ENCODE measurements at regions not wholly inside any gene's neighbourhood (a gene's known extent, or its start where the extent isn't known, plus 50 kb on each side); places are given as distances from the start of the nearest gene placed in this dataset.
"Not testable (repeated sequence)": the region's sequence is repeated elsewhere in the genome, so short reads cannot be mapped to it uniquely, and the experiment has no call there.

DNA sequence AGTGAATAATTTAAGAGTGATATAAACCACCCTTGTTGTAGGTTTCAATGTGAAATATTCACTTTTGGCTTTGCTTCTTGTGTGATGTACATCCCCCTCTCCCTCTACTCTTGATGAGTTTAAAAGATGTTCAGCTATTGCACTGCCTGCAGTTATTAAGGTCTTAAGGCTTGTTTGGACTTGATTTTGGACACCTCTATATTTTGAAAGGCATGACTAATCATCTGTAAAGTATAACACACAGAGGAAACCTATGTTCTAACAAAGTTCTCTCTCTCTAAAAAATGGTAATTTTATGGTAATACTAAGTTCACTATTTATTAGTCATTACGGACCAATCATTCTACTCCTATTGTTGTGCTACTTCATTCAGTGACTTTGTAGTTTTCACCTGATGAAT lies 1719.9 kb downstream of the GRIK2 start:
- DNase-seq = no peak

DNA sequence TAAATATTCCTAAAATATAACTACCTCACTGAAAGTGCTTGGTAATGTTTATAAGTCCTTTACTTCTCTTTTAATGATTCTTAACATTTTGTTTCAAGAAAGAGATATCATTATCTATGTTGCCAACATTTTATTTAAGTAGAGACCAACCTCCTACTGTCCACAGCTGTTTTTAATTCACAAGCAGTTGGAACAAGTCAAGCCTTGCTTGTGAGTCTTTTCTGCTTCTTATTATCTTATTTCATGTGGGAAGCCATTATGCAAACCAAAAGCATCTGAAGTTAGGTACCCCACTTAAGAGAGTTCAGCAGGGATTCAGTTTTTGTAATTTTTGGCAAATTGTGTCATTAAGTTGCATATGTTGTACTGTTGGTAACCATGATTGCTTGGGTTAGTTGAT lies 1714.5 kb downstream of the GRIK2 start:
- DNase-seq = no peak

DNA sequence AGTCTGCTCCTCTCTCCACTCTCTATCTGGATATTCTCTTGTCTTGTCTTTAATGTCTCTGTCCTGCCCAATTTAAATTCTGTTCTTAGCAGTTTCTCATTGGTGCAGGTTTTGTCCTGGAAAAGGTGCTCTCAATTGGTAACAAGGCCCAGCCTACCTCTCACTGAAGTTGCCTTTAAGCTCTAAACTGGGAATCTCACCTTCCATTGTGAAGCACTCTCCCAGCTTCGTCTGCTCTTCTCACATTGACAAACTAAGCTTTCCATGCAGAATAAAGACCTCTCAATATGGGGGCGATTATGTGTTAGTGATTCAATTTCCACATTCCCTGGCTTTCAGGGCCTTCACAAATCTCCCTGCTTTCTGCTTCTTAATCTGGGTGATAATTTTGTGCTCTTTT lies 1712.2 kb downstream of the GRIK2 start:
- DNase-seq = no peak

DNA sequence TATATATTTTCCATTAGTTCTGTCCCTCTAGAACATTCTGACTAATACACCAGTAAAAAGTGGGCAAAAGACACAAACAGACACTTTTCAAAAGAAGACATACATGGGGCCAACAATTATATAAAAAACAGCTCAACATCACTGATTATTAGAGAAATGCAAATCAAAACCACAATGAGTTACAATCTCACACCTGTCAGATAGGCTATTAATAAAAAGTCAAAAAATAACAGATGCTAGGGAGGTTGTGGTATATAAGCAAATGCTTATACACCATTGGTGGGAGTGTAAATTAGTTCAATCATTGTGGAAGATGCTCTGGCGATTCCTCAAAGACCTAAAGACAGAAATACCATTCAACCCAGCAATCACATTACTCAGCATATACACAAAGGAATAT lies 1707.8 kb downstream of the GRIK2 start:
- DNase-seq = no peak

DNA sequence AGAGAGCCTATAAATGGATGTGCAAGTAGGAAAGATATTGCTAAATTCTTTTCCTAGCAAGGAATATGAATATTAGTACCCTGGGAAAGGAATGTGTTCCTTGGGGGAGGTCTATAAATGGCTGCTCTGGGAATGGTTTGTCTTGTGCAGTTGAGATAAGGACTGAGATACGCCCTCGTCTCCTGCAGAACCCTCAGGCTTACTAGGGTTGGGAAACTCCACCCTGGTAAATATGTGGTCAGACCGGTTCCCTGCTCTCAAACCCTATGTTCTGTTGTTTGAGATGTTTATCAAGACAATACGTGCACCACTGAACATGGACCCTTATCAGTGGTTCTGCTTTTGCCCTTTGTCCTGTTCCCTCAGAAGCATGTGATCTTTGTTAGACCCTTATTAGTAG lies 1698.9 kb downstream of the GRIK2 start:
- DNase-seq = not testable (repeated sequence)

DNA sequence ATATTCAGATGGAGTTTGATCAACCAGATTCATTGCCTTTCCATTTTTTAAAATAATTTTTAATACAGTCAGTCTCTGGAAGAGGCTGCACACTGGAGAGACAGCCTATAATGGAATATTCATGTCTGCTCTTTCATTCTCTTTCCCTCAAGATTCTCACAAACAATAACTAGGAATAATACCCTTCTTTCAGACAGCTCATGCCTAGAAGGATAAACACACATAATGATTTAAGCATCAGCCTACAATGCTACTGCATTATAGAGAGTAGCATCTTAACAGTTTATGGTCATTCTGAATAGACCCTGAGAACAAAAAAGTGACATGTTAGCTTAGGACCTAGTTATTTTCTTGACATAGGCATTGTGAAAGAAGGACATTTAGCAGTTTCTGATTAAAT lies 1692.3 kb downstream of the GRIK2 start:
- no peak for DNase-seq

DNA sequence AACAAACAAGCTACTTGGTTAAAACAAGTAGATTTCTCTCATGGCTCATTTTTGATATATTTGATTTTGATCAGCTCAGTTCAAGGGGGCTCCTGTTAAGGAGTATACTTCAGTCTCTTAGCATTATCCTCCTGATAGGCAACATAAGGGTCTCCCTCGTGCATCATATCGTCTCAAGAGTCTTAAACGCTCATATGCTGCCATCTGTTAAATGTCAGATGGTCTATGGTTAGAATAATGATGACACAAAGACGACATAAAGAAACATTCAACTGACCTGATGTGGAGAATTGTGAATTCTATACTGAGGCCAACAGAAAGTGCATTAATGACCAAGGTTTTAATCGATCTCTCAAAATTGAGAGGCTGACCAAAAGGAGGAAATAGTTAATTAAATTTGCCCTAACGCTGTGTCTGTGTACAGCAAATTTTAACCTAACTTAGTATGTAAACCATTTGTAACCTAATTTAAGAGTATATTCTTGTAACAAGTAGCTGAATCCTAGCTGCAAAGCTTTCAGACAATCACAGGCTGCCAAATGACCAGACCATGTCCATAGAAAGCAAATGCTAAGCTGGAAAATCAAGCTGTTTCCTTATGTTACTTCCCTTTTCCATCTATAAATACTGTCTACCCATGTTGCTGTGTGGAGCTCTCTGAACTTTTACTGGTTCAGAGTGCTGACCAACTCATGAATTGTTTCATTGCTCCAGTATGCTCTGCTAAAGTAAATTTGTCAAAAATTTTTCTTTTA lies 1688.5 kb downstream of the GRIK2 start:
- DNase-seq = no peak

DNA sequence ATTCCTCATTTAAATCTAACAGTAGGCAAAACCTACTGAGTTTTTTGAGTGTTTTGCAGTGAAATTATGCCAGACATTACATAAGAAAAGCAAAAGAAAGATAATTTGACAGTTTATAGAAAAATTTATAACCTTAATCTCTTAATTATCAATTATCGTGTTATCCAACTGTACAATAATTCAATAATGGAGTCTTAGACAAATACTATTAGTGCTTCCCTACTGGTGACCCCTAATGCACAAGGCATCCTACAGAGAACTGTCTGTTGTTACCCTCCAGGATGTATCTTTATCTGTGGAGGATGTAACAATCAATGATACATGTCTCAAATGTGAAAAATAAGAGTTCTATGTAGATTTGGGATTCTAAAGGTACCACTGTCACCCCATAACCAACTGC lies 1687.6 kb downstream of the GRIK2 start:
- no peak for DNase-seq

DNA sequence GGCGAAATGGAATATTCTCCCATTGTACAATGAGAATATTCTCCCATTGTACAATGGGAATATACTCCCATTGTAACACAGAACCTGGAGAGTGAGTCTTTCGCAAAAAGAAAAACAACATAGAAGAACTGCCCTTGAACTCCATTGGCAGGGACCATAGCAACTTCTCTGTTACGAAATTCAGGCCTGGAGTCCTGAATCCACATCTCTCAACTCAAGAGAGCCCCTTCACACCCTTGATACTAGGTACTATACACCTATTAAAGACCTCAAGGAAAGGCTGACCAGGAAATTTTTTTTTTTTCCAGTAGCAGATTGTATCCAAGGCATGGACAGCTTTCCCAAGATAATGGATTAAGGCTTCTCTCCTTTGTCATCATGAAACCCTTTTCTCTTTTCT lies 1687.0 kb downstream of the GRIK2 start:
- no peak for DNase-seq

DNA sequence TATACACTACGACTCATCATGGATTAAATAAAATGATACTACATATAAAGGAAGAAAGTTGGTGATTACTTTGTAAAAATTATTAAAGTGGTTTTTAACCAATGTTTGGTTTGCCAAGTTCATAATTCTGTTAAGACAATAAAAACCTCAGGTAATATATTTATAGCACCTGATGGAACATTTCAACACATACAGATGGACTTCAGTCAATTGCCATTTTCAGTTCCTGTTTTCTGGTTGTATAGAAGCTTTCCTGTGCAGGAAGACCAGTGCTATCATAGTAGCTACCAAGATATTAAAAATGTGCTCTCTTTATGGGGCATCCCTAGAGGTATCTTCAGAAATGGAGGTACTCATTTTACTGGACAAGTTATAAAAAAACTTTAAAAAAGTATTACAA lies 1686.4 kb downstream of the GRIK2 start:
- no peak for DNase-seq

DNA sequence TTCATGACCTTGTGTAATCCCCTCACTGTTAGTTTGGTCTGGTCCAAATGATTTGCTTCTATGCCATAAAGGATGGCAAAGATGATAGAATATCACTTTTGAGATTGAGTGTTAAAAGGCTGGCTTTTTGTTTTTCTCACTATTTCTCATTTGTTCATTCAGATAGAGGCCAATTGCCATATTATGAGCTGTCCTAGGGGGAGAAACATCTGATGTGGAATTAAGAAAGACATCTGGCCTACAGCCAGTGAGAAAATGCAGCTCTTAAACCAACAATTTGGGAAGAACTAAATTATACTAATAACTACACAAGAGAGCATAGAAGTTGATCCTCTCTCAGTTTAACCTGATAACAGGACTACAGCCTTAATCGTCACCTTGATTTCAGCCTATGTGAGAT lies 1668.6 kb downstream of the GRIK2 start:
- no peak for DNase-seq

DNA sequence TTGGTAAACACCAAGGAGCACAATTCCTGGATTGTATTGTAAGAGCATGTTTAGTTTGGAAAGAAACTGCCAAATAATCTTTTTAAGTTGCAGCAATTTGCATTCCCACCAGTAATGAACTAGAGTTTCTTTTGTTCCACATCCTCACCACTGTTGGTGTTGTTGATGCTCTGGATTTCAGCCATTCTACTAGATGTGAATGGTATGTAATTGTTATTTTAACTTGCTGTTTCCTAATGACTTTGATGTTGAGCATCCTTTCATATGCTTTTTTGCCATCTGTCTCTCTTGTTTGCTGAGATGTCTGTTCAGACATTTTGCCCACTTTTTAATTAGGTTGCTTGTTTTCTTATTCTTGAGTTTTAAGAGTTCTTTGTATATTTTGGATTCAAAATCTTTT lies 1654.1 kb downstream of the GRIK2 start:
- no peak for DNase-seq

DNA sequence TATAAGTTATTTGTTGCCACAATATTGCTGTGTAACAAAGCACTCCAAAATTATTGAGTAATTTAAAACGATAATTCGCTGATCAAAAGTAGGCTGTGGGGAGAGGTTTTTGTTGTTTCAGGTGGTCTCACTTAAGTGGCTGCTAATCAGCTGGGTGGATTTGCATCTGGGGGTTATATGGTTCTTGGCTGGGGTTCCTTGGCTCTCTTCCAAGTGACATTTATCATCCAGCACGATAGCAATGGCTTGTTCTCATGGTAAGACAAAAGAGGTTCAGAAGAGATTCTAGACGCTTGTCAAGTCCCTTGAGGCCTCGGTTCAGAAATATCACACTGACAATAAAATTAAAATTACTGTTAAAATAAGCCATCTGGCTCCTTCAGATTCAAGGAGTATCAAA lies 1648.8 kb downstream of the GRIK2 start:
- DNase-seq = no peak

DNA sequence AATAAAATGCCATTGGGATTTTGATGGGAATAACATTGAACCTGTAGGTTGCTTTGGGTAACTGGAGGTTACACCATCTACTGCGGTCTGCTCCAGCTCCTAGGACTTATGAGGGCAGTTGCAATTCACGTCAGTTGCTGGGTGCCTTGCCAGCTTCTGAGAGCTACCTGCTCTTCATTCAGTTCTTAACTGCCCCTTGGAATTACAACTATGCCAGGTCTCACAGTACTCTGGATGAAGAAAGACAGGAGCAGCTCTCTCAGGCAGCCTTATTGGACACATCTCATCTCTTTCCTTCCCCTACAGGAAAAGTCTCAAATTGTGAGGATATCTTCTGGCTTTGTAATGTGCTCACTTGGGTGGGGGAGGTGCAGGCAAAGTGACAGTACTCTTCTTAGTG lies 1643.3 kb downstream of the GRIK2 start:
- no peak for DNase-seq

DNA sequence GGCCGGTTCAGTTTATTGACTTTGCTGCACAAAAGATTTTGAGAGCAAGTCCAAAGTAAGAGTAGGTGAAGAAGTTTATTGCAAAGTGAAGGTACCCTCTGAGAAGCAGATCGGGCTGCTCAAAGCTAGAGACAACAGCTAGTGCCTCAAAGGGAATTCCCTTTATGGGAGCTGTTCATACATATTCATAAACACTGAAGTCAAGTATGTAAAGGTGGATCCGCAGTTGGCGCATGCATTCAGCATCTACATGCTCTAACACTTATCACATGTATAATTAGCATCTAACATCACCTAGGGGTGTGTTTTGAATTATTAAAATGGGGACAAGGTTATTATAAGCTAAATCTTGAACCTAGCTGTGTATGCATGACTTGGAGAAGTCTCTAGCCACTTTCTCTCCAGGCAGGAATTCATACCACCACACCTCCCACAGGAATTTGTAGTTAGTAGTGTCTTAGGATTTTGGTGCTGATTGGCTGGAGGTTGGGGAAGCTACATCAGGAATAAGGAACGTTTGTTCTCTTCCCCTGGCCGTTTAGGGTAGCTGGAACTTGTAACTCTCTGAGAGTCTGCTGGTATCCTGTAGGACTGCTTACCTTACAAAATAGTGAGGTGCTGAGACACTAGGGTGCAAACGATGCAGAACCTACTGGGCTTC lies 1633.9 kb downstream of the GRIK2 start:
- DNase-seq = no peak

DNA sequence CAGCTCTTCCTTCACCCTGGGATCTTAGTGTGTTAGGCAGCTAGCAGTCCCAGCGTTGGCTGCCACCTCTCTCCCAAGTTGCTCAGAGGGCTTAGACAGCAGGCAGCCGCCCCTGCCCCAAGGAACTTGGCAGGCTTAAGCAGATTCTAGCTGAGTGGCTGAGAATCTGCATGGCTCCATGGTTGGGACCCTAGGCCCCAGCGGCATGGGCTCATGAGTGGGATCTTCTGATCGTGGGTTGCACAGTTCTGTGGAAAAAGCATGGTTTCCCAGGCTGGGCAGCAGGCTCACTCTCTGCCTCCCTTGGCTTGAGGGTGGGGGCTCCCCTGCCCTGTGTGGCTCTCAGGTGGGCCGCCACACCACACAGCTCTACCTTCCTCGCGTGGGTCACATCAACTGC lies 1624.9 kb downstream of the GRIK2 start:
- no peak for DNase-seq

DNA sequence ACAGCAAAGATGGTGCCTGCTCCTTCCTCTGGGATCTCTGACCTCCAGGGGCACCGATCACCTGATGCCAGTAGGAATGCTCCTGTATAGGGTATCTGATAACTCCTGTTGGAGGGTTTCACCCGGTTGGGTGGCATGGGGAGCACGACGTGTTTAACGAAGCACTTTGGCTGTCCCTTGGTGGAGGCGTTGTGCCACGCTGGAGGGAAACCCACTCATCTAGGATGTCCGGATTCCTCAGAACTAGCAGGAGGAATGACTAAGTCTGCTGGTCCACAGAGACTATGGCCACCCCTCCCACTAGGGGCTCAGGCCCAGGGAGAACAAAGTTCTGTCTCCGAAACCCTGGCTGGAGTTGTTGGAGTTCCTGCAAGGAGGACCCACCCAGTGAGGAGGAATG lies 1624.4 kb downstream of the GRIK2 start:
- no peak for DNase-seq

DNA sequence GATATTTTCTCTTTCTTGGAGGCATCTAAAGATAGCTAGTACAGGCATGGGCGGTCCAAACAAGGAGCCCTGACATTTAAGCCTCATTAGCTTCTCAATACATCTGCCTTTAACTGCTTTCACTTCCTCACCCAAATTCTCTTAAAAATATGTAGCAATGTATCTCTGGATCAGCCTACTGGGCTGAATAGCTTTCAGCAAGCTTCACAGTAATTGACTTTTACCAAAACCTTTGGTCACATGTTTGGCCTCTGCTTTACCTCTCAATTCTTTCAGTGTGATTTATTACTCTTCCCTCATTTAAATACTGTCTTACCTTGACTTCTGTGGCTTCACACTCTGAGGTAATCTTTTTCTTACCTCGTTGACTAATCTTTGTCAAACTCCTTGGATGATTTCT lies 1618.1 kb downstream of the GRIK2 start:
- DNase-seq = no peak

DNA sequence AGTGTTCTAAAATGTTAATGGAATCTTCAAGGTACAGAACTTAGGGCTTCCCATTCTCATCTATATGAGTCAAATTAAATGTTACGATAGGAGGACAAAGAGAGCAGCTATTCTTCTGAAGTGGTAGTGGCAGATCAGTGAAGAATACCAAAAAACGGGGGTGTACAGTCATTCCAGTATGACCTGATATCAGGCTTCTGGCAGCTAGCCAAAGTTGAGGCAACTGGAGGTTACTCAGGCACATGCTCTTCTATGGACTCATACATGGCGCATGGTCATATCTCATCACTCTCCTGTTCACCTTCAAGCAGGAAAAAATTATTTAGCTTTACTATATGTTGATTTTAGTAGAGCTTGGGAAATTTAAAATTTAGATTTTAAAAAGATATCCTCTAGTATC lies 1608.8 kb downstream of the GRIK2 start:
- no peak for DNase-seq

DNA sequence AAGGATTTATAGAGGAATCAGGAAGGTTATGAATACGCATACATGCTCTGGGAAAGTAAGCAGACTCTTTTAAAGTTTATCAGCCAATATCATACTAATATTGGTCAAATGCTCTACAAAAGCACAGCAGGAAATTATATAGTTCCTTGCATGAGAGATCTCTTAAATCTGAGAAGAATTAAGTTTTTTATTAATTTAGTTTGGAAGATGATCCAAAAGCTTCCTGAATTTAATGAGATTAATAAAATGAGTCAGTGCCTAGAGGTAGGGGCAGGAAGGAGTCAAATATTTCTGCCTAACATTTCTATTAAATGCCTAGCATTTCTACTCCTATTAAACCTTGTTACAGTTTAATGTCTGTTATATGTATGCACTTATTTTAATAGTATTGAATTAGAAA lies 1608.2 kb downstream of the GRIK2 start:
- DNase-seq = no peak

DNA sequence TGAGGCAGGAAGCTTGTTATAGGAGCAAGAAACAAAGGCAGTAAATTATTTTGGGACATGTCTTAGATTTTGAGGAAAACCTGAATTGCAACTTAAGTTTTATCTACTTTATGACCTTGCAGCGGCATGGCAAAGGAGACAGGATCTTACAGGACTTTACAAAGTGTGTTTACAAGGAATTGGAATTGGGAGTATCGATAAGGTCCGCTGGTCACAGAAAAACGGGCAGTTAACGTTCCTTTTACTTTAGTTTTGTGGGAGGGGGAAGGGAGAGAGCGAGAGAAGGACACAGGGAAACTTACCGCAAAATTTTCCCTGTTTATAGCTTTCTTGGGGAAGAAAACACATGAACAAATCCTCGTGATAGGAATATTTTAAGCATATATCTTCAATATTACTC lies 1607.2 kb downstream of the GRIK2 start:
- no peak for DNase-seq

DNA sequence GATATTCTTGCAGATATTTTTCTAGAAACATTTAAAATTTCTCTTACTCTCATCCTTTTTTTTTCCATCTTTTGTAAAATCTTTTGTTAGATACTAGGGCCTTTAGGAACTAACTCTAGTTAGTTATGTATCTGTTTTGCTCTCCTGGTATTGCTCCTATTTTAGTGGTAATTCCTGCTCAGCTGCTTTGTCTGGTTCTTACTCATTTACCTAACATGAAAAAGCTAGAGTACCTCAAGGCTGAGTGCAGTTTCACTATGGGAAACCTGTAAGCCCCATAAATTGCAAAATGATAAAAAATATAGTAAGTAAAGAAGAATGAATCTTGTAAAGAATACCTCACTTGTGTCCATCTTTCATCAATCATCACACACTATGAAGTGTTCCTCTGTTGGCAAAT lies 1602.0 kb downstream of the GRIK2 start:
- DNase-seq = no peak

DNA sequence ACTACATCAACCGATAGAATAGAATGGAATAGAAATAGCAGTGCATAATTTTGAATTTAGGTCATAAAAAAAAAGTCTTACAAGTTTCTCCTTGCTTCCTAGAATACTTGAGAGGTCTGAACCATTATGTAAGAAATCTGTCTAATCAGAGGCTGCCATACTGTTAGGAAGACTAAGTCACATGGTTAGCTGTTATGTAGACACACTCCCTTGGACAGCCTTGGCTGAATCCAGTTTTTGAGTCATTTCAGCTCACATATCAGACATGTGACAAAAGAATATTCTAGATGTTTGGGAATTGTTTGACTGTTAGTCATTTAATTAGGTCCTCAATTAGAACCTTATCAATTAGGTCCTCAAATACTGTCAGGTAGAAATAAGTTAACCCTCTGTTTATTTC lies 1601.4 kb downstream of the GRIK2 start:
- no peak for DNase-seq

DNA sequence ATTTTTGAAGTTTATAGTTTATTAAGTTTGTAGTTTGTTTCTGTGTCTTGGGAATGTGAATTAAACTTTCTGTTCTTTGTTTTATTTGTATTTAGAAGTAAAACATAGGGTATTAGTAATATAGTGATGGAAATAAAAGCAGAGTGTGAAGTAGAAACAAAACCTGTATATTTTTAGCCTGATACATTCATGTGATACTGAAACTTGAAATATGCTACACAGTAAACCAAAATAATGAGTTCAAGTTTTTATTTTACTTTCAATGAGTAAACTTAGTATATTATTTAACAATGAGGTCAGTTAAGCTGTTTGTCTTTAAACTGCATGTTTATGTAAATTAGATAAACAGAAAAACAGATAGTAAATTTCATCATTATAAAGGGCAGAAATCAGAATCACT lies 1592.6 kb downstream of the GRIK2 start:
- no peak for DNase-seq

DNA sequence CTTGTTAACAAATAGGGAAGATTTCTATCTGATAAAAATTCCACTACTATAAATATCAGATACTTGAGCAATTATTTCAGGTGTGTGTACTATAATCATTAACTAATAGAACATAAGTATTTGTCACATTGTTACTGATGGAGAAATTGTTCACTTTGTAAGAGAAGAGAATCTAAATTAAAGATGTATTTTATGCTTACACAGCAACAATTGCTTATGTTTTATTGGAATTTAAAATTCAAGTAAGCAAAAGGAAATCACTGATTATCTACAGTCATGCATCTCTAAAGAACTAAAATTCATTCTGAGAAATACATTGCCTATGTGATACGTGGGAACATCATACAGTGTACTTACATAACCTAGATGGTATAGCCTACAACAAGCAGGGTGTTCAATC lies 1590.8 kb downstream of the GRIK2 start:
- DNase-seq = no peak

Data from CD4-positive, alpha-beta T cell treated with Interferon alpha-2 for 1 hour (primary cell).